SW480 (cell line): ENCODE measurements at regions not wholly inside any gene's neighbourhood (a gene's known extent, or its start where the extent isn't known, plus 50 kb on each side); places are given as distances from the start of the nearest gene placed in this dataset.
A peak's percentile ranks its signal among the peaks of the same experiment; 100 is the strongest.

Source experiments
- DNase-seq: peaks from one replicate; pipeline ENCODE4 v3.0.0-alpha.2; 2016; ENCODE audit warnings: low spot score

DNA sequence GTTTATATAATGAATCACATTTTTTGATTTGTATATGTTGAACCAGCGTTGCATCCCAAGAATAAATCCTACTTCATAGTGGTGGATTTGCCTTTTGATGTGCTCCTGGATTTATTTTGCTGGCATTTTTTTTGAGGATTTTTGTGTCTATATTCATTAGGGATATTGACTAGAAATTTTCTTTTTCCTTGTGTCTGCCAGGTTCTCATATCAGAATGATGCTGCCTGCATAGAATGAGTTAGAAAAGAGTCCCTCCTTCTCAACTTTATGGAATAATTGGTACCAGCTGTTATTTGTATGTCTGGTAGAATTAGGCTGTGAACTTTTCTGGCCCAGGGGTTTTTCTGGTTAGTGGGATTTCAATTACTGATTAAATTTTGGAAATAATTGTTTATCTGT lies 457.4 kb upstream of the DSEL start:
- no peak for DNase-seq

DNA sequence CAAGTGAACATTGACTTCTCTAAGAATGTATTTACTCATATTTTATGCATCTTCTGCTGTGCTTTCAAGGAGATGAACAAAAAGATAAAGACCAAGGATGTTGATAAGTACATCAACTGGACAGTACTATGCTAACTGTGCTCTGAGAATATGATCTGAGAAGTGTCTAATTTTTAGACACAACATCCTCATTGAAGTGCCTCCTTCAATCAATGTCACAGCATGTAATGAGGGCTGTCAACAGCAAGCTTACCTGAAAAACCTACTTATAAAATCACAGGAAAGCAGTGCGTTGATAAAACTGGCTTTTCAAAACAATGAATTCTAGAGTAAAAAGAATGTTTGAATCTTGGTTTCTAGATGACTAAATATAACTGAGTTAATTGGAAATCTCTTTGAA lies 452.9 kb upstream of the DSEL start:
- DNase-seq = no peak

DNA sequence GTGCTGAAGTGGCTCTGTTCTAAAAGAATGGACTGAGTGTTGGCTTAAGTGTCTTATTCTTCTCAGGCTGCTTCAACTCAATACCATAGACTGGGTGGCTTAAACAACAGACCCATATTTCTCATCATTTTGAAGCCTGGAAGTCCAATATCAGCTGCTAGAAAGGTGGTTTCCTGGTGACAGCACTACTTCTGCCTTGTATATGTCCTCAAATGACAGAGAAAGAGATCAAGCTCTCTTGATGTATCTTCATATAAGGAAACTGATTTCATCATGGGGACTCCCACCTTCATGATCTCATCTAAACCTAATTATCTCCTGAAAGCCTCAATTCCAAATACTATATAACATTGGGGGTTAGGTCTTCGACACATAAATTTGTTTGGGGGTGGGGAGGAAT lies 449.7 kb upstream of the DSEL start:
- no peak for DNase-seq

DNA sequence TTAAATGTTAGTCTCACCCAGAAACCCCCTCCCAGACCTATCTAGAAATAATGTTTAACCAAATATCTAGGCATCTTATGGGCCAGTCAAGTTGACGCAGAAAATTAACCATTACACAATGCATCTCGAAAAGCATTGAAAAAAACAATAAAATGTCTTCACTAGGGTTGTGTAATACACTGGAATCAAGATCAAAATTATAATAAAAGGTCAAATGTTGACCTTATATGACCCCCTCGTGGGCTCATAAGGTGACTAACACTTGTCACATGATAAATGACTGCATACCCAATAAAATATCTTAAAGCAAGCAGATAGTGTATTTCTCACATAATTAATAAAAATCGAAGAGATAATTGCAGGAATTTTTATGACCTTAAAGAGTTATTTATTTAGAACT lies 447.9 kb upstream of the DSEL start:
- no peak for DNase-seq

DNA sequence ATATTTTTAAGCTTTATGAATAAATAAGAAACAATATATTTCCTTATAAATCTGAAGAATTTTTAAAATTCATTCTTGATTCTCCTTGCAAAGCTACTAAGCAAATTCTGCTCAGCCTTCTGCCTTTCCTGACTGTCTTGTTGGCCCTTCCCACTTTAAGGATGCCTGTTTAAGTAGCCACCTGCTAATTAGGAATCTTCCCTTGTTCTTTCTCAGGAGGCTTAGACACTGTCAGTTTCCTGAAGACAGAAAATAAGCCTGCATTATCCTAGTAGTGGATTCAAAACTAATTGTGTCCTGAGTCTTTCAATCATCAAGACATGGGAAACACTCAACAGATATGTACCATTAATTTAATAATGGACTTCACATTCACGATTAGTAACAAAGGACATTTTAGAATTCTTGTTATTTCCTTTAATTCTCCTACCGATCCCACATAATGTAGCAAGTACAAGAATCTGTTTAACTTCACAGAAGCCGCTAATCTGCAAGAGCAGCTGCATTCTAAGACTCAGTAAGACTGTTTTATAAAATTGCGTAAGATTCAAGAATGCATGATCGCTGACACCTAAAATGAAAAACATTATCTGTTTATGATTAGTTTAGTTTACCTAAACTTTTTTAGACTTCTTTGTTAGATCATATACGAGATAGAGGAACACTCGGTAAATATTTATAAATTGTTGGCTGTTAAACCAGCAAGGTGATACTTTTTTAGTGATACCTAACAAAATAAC lies 445.4 kb upstream of the DSEL start:
- no peak for DNase-seq

DNA sequence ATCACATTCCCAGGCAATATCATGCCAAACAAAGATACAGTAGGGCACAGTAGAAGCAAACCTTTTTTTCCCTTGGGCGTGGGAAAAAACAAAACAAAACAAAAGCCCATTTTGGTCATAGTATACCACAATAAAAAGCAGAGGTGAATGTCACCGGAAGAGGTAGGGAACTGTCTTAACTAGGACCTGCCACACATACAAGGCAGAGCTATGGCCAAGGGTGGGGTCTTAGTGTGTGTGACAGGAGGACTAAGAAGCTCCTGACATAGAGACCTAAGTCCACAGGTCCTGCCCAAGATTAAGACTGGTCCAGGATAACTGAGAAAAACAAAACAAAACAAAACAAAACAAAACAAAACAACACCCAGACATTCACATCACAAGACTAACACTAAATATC lies 441.2 kb upstream of the DSEL start:
- DNase-seq = no peak

DNA sequence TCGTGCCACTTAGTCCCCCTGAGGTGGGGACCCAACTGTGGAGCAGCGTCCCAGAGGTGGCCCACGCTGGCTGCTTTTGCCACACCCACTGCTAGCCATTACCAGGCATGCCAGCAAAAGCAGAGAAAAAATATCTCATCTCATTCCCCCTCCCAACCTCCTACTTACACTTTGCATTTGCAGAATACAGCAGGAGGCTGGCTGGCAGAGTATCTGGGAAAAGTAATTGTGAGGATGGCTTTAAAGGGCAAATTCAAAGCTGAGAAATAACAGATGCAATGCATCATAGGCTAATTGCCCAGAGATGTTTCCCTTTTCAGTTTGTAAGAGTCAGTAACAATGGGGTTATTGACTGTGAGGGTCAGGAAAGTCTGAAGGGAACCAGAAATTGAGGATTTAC lies 438.1 kb upstream of the DSEL start:
- no peak for DNase-seq

DNA sequence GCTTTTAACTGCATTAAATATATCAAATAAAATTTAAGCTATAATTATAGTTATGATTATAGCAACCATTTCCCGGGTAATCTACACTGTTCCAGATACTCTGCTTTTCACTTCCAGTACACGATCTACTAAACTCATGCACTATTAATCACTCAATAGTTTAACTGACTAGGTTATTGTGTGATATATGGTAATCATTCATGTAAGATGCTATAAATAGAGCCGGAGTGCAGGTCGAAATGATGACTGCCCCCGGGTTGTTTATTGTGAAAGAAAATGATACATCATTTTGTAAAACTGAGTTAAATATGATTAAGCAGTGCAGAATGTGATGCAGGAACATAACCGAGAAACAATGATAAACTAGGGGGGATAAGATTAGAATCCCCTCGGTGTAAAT lies 434.6 kb upstream of the DSEL start:
- DNase-seq = no peak

DNA sequence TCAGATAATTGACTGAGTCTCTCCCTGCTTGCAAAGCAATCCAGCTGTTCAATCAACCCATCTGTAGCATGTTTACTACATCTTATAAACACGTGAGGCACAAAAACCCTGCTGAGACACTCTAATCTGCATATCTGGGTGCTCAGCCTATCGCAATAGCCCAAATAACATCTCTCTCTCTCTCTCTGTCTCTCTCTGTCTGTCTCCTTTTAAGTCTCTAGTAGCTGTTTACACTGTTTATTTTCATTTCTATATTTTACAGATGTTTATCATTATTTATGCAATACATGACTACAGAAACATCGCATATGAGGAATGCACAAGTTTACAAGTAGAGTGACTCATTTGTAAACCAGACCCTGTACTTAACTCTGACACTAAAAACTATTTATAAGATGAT lies 422.1 kb upstream of the DSEL start:
- no peak for DNase-seq

DNA sequence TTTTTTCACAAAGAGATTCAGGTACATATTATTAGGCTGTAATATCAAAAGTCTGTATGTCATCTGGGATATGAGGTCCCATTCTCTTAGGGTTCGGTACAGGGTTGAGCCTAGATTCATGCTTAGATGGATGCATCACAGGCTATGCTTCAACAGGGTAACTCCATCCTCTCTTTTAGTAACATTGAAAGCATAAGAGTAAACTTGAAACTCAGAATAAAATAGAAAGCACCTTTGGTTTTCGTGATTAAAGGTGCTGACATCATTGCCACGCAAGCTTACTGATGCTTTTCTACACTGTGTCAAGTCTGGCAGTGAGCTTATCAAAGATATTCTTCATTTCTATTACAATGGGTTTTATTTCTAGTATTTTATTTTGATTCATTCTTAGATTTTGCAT lies 419.1 kb upstream of the DSEL start:
- no peak for DNase-seq

DNA sequence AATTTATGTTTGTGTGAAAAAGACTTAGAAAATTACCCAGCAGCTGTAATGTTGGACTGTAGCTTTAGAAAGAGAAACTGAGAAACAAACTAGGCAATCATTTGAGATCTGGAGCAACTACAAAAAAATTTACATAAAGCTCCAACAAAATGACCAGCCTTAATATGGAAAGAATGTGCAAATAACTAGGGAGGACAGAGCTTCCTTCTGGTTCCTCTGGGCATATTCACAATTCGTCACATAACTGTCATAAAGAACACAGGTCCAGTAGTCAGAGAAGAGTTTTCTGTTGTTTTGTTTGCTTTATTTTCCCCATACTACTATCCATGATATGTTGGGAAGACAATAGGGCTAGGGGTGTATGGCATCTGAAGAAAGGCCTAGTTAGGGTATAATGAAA lies 416.8 kb upstream of the DSEL start:
- no peak for DNase-seq

DNA sequence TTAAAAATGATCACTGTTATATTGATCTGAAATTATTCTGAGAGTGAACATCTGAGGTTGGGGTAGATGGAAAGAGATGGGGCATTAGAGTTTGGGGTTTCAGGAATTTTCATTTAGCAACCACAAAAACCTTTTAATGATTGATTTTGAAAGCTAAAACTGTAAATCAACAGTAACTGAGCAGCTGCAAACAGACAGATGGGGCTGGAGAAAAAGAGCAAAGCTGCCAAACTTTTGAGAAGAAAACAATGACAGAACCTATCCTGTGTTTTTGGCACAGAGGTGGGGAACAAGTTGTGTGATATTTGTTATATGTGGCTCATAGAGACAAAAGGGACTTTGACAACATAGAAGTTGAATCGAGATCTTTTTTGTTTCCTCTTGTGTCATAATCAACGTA lies 415.8 kb upstream of the DSEL start:
- no peak for DNase-seq

DNA sequence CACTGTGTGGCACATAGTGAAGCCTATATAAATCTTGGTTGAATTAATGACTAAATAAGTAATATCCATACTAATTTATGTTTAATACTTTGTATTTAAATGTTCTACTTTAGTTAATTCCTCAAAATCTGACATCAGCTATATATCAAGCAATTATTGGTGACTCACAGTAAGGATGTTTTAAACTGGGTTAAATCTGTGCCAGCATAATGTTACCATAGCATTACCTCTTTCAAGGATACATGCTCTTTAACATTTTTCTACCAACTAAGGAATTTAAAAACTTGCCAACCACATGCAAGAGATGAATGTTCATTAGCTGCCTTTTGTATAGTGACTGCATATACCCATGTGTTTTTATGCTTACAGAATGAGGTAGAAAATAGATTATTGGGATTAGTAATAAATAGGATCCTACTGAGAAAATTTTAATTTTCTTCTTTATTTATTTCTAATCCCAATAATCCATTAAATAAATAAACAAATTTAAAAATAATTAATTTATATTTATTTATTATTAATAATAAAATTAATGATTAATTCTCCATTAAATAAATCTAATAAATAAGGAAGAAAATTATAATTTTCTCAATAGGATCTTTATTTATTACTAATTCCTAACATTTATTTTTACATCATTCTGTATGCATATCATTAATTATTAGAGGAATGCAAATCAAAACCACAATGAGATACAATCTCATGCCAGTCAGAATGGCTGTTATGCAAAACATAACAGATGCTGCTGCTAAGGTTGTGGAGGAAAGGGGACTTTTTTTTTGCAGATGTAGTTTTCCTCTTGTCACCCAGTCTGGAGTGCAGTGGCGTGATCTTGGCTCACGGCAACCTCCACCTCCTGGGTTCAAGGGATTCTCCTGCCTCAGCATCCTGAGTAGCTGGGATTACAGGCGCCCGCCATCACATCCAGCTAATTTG lies 410.7 kb upstream of the DSEL start:
- no peak for DNase-seq

DNA sequence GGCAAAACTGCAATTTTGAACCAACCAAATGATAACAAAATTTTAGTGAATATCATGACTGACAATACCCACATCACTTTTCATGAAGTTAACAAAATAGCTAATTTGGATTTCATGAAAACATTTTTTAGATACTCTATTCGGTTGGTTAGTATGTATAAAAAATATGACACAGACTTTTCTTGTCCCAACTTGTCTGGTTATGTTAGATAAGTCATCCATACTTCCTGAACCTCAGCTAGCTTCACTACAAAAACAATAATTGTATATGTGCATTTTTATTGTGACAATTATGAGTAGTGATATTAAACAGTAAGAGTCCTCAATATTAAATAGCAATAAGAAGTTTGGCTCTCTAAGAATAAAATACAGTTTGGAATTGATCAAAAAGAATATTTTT lies 408.1 kb upstream of the DSEL start:
- no peak for DNase-seq

DNA sequence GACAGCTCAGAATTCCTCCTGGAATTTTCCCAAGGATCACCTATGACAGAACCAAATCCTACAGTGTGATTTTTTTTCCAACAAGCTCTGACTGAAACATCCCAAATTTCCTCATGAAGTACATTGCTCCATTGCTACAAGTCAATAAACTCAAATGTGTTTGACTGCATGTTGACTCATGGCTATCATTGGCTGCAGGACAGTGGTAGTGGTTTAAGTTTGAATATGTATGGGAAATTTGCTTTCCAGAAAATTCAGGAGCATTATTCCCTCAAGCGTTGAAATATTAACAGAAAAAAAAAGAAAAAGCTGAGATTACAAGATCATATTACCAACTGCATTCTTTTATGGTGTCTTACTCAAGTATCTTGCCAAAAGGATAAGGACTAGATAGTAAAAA lies 402.8 kb upstream of the DSEL start:
- no peak for DNase-seq

DNA sequence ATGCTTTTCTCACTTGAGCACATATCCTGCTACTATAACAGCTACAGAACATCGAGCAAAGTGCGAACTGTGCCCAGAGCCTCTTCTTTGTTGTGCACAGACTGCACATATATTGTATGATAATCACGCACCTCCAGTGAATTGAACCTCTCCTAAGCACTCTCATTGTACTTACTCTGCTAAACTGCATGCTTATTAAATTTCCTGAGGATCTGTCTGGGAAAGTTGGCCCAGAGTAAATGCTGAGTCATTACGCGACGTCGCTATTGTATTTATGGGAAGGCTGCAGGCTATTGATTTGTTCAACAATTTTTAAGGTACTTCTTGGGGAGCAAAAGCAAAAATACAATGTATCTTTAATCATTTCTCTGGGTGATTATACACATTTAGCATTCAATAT lies 399.6 kb upstream of the DSEL start:
- no peak for DNase-seq

DNA sequence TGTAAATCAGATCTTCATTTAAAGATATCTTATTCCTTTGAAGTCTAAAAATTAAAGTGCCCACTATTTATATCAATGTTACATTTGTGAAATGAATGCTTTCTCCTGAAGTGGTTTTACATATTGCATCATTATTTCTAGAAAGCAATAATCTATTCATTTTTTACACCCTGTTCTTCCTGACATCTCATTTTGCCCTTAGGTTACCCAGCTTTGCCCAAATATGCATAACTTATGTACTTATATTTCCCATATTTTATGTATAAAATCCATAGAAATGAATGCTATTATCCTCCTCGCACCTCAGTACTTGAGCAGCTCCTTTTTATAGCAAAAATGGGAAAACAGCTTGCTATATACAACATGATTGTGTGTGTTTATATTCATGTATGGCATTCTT lies 396.5 kb upstream of the DSEL start:
- DNase-seq = no peak

DNA sequence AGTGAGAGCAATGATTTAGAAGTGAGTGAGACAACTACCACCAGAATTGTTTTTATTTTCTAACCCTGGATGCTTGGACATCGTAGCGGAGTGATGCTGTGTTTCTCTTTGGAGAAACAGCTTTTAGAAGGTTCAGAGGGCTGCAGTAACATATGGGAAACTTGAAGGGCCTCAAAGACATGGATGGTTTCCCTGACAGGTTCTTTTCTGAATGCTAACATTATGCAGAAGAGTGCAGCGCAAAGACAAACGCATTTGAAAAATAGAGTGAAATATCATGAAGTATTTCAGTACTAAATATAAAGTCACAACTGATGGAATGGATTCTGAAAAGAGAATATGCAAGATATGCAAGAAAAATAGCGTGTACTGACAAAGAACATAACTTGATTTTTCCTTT lies 385.1 kb upstream of the DSEL start:
- DNase-seq = no peak

DNA sequence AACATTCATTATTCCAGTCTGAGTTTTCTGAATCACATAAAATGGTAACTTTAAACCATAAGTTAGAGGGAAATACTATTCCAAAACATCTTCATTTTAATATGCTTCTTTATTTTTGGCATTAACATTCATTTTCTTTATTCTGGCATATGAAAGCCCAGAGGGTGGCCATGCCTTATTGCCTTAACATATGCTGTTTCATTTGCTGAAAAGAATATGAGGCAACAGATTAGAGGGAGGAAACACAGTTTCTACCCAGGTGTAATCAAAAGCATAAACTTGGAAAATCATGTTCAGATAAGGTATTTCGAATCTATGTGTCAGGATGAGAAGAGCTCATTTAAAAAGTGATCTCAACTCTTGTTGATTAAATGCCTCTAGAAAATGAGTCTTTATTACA lies 379.9 kb upstream of the DSEL start:
- no peak for DNase-seq

DNA sequence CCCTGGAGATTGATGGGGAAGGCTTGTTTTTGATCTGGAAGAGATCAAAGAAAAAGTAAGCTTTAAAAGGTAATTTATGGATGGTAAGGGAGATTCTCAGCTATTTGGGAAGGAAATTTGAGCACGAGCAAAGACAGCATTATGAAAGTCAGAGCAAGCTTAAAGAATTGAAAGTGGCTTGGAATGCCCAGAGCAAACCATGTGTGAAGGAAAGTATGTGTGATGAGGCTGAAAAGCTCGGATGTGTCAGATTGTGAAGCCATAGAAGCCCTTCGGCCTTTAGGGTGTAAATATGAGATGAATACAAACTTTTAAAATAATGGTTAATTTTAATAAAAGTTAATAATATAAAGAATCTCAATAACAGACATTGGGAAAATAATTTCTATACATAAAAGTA lies 377.4 kb upstream of the DSEL start:
- no peak for DNase-seq

DNA sequence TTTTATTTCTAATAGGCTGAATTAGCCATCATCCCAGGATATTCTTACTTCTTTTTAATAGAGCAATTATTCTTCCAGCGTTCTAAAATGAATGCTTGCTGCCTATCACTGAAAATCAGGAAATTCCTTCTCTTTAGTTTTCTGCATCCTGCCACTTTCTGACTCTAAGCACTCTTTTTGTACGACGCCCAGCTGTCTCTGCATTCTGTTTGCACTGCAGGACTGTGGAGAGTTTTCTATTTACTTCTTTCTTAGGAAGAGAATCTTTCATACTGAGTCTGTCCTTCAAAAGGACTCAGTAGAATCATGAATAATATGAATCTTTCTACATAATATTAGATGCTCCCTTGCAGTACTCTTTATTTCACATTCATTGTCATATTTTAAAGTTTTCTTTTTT lies 360.4 kb upstream of the DSEL start:
- DNase-seq = no peak

DNA sequence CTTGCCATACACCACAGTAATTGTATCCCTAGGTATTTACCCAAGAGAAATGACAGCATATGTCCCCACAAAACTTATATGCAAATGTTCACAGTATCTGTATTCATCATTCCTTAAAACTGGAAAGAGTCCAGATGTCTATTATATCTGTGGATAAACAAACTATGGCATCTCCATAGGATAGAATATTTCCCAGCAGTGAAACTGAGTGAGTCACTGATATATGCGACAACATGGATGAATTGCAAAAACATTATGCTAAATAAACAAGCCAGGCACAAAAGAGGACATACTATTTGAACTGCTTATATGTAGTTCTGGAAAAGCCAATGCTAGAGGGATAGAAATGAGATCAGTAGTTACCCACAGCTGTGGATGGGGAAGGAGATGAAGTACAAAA lies 359.4 kb upstream of the DSEL start:
- DNase-seq = peak; percentile 1

DNA sequence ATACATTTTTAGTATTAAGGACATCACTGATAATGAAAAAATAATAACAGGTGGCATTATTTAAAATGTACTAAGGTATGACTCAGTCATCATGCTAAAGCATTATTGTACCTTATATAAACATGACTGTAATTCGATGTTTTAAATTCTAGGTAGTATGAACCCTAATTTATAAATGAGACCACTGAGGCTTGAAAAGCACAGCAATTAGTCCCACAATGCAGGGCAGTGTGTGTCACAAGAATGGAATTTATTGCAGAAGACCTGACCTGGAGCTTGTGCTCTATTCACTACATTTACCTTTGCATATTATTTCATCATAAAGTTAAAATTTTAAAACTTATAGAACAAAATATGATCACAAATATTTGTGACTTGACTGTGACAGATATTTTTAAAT lies 358.5 kb upstream of the DSEL start:
- DNase-seq = peak; percentile 42

DNA sequence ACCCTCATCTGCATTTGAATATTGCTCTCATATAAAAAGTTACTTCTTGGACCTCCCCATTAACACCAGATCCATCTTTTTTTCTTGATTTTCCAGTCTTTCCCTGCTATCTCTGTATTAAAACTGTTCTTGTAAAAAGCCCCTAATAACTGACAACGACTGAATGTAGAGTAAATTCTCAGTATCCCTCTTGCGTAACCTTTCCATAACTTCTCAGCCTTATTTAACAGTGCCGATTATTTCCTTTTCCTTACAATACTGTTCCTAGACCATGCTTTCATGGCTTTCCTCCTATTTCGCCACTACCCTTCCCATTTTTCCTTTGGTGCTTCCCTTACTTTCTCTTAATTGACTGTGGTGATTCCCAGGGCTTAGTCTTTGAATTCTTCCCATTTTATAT lies 348.9 kb upstream of the DSEL start:
- DNase-seq = no peak
